KOPT-K1 (cell line): ENCODE measurements at regions not wholly inside any gene's neighbourhood (a gene's known extent, or its start where the extent isn't known, plus 50 kb on each side); places are given as distances from the start of the nearest gene placed in this dataset.

Experiments used
- H3K27ac ChIP-seq: fragments of 200-600 bp; sonication (generic); 2 replicates; pipeline ENCODE4 v1.5.1; 2016; ENCODE audit warnings: antibody characterized with exemption, mild to moderate bottlenecking, low read depth, low read length; ENCODE audit not compliant: poor library complexity, severe bottlenecking
- H3K36me3 ChIP-seq: fragments of 200-600 bp; sonication (generic); 2 replicates; pipeline ENCODE4 v1.5.1; 2017; ENCODE audit warnings: antibody characterized with exemption, mild to moderate bottlenecking, low read length, moderate library complexity; ENCODE audit not compliant: insufficient read depth
- H3K9me3 ChIP-seq: fragments of 200-600 bp; sonication (generic); 2 replicates; pipeline ENCODE4 v1.5.1; 2017; ENCODE audit warnings: antibody characterized with exemption, low read length, mild to moderate bottlenecking; ENCODE audit not compliant: insufficient read depth, poor library complexity, severe bottlenecking

GRCh38 chr16:54585094-54585997, 298.8 kb upstream of the IRX3 start:
- Histone ChIP-seq H3K27ac (no peak overlapping the region), H3K36me3 (no peaks in the 10 kb centered on the region), H3K9me3 (no peaks in the 10 kb centered on the region)

- H3K27ac ChIP-seq, result no peak overlapping the region
- H3K36me3 ChIP-seq, result no peaks in the 10 kb centered on the region
- H3K9me3 ChIP-seq, result no peaks in the 10 kb centered on the region
Observed at GRCh38 chr16:54584121-54584520, 297.5 kb upstream of the IRX3 start.

GRCh38 chr16:54582631-54583250, 296.2 kb upstream of the IRX3 start:
- no peak overlapping the region for H3K27ac ChIP-seq
- no peaks in the 10 kb centered on the region for H3K36me3 ChIP-seq

DNA sequence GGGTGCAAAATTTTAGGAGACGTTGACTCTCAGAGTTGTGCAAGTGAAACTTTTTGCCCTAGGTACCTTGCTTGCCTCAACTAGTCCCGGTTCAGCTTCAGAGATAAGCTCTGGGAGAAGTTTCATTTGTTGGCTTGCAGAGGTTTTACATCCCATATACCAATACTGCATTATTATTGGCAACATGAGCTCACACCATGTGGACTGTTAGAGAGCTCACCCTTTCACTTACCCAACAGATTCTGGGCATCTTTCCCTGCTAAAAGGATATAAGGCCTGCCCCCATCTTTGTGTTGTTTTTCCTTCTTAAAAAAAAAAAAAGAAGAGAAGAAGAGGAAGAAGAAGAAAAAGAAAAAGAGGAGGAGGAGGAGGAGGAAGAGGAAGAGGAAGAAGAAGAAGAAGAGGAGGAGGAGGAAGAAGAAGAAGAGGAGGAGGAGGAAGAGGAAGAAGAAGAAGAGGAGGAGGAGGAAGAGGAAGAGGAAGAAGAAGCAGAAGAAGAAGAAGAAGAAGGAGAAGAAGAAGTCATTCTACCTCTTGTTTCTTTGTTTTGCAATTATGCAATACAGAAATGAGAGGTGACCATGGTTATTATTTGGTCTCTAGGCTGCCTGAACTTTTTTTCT, 292.6 kb upstream of the IRX3 start:
- no peak overlapping the region for H3K27ac ChIP-seq
- no peaks in the 10 kb centered on the region for H3K9me3 ChIP-seq
- no peaks in the 10 kb centered on the region for H3K36me3 ChIP-seq

More at GRCh38 chr16:54582631-54583250, 296.2 kb upstream of the IRX3 start:
- H3K9me3 ChIP-seq, result no peaks in the 10 kb centered on the region

- H3K27ac ChIP-seq, result no peak overlapping the region
- no peaks in the 10 kb centered on the region for H3K9me3 ChIP-seq
- no peaks in the 10 kb centered on the region for H3K36me3 ChIP-seq
Observed at GRCh38 chr16:54577651-54578128, 291.1 kb upstream of the IRX3 start.

GRCh38 chr16:54576785-54577184, 290.2 kb upstream of the IRX3 start:
- no peak overlapping the region for H3K27ac ChIP-seq

GRCh38 chr16:54568906-54569807, 282.6 kb upstream of the IRX3 start:
- Histone ChIP-seq H3K27ac (no peak overlapping the region), H3K9me3 (no peaks in the 10 kb centered on the region), H3K36me3 (no peaks in the 10 kb centered on the region)

More at GRCh38 chr16:54576785-54577184, 290.2 kb upstream of the IRX3 start:
- Histone ChIP-seq H3K9me3 (no peaks in the 10 kb centered on the region), H3K36me3 (no peaks in the 10 kb centered on the region)

DNA sequence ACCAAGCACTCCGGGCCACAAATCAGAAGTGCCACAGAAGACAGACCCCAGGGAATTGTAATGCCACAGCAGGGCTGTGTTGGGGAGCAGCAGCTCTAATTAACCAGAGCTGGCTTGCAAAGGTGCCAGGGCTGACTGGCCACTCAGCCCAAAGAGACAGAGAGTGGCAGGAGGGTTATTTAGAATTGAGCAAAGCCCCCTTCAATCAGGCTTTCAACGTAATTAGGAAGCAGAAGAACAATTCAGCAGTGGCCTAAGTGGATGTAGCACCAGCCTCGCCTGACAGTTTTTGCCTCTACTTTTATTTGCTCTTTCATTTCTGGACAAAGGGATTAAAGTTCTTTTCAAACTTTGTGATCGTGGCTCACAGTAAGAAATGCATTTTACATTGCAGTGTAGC, 278.3 kb upstream of the IRX3 start:
- no peak overlapping the region for H3K27ac ChIP-seq

GRCh38 chr16:54554581-54554980, 268.0 kb upstream of the IRX3 start:
- no peaks in the 10 kb centered on the region for H3K36me3 ChIP-seq
- H3K27ac ChIP-seq, result no peak overlapping the region

More for the DNA sequence above, 278.3 kb upstream of the IRX3 start:
- H3K36me3 ChIP-seq, result no peaks in the 10 kb centered on the region
- H3K9me3 ChIP-seq, result no peaks in the 10 kb centered on the region

GRCh38 chr16:54548281-54548680, 261.7 kb upstream of the IRX3 start:
- no peaks in the 10 kb centered on the region for H3K36me3 ChIP-seq
- H3K9me3 ChIP-seq, result no peaks in the 10 kb centered on the region
- no peak overlapping the region for H3K27ac ChIP-seq

More at GRCh38 chr16:54554581-54554980, 268.0 kb upstream of the IRX3 start:
- peaks cover 19% of the 10 kb centered on the region for H3K9me3 ChIP-seq

DNA sequence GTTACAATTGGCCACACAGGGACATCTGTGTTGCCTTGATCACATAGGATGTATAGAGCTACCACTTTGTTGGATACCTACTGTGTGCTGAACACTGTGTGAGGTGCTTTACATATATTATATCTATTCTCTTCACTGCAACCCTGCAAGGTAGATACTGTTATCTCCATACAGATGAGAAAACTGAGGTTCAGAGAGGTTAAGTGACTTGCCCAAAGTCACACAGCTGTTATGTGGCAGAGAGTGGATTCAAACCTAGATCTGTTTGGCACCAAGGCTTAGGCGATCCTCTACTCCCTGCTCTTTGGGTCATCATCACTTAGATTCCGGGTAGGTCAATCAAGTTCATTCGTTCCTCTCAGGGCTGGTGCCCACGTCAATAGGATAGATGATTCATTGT, 260.5 kb upstream of the IRX3 start:
- no peak overlapping the region for H3K27ac ChIP-seq
- H3K9me3 ChIP-seq, result no peaks in the 10 kb centered on the region
- H3K36me3 ChIP-seq, result no peaks in the 10 kb centered on the region

GRCh38 chr16:54546521-54546920, 259.9 kb upstream of the IRX3 start:
- H3K27ac ChIP-seq, result no peak overlapping the region
- H3K36me3 ChIP-seq, result no peaks in the 10 kb centered on the region
- H3K9me3 ChIP-seq, result no peaks in the 10 kb centered on the region

DNA sequence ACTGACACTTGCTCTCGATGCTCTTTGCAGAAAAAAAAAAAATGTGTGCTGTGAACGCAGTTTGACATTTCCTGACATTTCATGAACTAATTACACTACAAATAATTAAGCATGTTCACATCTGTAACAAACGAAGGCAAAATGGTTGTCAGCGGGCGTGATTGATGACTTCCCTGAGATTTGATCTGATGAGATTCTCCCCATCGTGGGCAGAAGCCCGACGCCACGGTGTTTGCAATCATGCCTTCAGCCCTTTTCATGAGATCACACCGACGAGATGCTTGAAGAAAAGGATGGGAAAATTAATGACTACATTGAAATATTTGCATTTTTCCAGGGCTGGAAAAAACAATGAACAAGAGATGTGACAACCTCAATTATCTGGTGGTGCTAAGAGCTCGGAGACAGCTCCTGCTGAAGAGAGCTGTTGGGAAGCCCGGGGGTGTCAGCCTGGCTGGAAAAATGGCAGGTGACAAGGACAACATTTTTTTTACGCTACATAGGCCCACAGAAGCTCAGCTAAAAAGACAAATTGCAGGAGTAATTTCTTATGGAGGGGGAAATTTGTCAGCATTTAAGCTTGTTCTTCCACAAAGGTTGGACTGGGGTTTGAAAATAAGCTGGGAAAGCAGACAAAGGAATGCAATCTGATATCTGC, 259.4 kb upstream of the IRX3 start:
- no peak overlapping the region for H3K27ac ChIP-seq
- H3K36me3 ChIP-seq, result no peaks in the 10 kb centered on the region
- no peaks in the 10 kb centered on the region for H3K9me3 ChIP-seq

GRCh38 chr16:54544553-54545180, 258.1 kb upstream of the IRX3 start:
- no peak overlapping the region for H3K27ac ChIP-seq
- no peaks in the 10 kb centered on the region for H3K9me3 ChIP-seq
- no peaks in the 10 kb centered on the region for H3K36me3 ChIP-seq
